ENCODE measurements at regions not wholly inside any gene's neighbourhood (a gene's known extent, or its start where the extent isn't known, plus 50 kb on each side); places are given as distances from the start of the nearest gene placed in this dataset.

- TF ChIP-seq EZH2 (IDR thresholded peaks at IDR 0.05; ENCODE audit: low read length, unreplicated experiment) (no peak), CTCF (conservative IDR thresholded peaks at IDR 0.05; ENCODE audit: low read depth, low read length) (no peak)
These were observed 50.6 kb upstream of the ODC1 start for GRCh38 chr2:10498525-10499274.

Measured in PC-3 (cell line).